Cerebellar nuclear complex (tissue), 1 donor: ENCODE measurements at regions not wholly inside any gene's neighbourhood (a gene's known extent, or its start where the extent isn't known, plus 50 kb on each side); places are given as distances from the start of the nearest gene placed in this dataset.

Experiments used
- DNase-seq, 2 experiments: peaks; one replicate each; lab custom pipeline; 2025; lab: John Stamatoyannopoulos, UW

GRCh38 chr10:128465697-128466096 lies 339.5 kb upstream of the MKI67 start:
- DNase-seq = no peak

- DNase-seq = no peak
These were observed 340.7 kb upstream of the MKI67 start for GRCh38 chr10:128466831-128467371.

DNA sequence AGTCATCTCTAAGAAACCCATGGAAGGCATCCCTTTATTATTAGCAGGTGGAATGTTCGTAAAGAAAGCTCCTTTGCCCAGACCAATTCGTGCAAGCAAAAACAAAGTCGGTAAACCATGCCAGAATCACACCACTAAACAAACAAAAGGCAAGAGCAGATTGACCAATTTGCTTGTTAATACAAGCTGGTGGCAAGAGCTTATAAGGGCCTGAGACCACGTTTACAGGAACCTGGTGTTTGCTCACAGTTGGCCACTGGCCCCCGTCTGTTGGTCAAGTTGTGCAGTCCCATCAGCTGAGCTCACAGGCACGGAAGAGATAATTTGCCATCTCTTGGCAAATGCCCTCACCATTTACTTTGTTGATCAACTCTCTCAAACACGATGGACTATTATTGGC lies 342.2 kb upstream of the MKI67 start:
- DNase-seq = no peak

GRCh38 chr10:128469515-128469914 lies 343.3 kb upstream of the MKI67 start:
- DNase-seq = no peak

- DNase-seq = no peak
These were observed 344.2 kb upstream of the MKI67 start for GRCh38 chr10:128470321-128470965.

DNA sequence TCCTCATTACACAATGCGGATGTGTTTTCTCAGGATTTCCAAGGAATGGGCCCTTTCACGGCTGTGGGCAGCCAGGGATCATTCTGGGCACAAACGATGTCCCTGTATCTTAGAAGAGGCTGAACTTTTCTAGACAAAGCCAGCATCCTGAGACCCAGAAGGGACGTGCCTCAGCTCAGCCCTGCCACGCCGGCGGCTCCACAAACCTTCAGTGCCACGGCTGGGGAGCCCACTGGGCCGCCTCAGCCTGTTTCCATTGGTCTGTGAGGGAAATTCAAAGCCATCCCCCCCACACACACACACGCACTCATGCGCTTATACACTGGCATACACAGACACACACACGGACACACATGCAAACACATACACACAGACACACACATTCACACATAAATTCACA lies 344.9 kb upstream of the MKI67 start:
- no peak for DNase-seq

GRCh38 chr10:128472196-128472595 lies 346.0 kb upstream of the MKI67 start:
- DNase-seq = no peak

DNA sequence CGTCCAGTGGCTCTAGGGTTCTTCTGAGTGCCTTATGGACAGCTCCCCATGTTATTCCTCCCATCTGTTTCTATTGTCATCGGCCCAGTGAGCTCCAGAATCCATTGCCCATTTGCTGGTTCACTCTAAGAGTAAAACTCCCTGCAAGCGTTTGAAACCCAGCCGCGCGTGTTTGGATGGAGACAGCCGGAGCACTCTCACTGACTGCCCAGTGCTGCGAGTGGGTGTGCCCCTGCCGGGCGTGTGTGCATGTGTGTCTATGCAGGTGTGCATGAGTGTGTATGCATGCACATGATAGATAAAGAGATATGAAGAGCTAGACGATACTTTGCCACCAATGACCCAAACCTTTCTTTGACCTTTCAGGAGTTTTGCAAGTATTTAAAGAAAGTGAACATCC lies 347.2 kb upstream of the MKI67 start:
- DNase-seq = no peak

GRCh38 chr10:128473911-128474310 lies 347.7 kb upstream of the MKI67 start:
- DNase-seq = no peak

DNA sequence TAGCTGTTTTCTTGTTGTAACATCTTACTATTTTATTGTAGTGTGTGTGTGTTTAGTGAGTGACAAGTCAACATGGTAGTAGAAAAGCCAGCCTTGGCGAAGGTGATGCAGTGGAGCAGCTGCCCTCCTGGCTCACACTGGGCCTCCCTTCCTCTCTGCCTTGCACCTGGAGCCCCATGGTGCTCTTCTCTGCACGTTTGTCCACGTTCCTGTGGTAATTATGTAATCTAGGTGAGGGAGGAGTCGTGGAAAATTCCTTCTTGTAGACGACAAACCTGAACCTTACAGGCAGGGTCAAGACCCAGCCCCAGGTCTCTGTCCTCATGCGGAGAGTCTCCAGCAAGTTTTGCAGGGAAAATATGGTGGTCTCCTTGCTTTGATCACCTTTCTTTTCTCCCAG lies 348.3 kb upstream of the MKI67 start:
- DNase-seq = no peak

GRCh38 chr10:128475686-128476367 lies 349.6 kb upstream of the MKI67 start:
- no peak for DNase-seq

- DNase-seq = no peak
These were observed 350.1 kb upstream of the MKI67 start for GRCh38 chr10:128476368-128476725.

- no peak for DNase-seq
These were observed 350.6 kb upstream of the MKI67 start for GRCh38 chr10:128476845-128477244.

GRCh38 chr10:128480601-128481000 lies 354.4 kb upstream of the MKI67 start:
- DNase-seq = no peak

DNA sequence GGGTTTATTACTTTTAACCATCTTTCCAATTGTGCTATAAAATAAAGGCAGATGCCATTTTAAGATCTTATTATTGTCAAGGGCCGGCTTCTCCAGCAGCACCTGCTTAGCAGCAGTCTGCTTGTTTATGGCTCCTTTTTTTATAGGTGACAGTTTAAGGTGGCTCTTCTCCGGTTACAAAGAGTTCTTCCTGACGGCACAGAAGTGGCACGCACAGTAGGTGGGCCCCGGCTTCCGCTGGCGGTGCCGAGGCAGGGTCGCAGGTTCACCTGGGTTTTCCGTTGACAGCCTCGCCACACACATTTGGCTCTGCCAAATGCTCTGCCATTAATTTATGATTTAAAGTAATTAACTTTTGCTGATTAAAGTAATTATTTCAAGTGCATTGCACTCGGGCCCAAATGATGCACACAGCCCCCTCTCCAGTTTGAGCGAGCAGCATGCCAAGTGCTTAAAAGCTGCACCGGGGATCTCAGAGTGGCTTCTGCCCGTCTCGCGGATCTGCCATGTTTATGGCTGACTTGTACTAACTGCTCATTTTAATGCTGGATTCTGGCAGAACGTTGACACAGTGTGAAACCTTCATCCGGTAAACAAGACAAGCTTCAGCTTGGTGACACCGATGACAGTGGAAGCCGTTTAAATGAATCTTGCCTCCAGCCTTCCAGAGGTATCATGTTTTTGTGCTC lies 355.1 kb upstream of the MKI67 start:
- no peak for DNase-seq

DNA sequence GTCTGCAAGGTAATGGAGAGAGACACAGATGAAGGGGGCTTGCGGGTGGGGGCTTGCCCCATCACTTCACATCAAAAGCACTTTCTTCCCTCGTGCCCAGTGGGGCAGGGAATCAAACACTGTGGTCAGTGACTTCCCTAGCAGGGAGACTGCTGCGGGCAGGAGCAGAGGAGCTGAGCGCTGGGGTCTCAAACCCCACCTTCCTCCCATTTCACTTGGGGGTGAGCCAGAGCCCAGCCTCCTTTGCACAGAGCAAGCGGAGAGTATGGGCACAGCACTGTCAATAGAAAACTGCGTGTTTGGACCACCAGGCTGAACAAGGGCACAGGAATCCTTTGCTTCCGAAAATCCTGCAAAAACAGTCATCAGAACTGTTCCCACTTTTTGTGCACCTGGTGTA lies 355.8 kb upstream of the MKI67 start:
- DNase-seq = no peak

DNA sequence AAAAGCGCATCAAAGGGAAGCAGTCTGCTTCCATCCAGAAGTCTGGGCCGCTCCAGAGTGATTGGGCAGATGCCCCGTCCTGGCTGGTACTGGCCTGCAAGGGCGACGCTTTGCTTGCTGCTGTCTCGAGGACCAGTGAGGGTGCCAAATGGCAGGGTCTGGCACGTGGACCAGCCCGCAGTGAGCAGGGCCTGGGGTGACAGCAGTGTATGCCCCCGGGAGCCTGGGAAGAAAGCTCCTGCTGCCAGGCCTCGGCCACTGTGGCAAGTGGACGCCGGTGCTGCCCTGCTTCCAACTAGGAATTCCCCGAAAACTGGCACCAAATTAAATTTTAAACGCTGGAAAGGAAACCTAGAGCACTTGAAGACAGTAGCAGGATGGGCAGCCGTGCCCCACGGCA lies 357.0 kb upstream of the MKI67 start:
- no peak for DNase-seq

GRCh38 chr10:128484041-128484440 lies 357.8 kb upstream of the MKI67 start:
- no peak for DNase-seq

- no peak for DNase-seq
These were observed 359.5 kb upstream of the MKI67 start for GRCh38 chr10:128485701-128486235.

- no peak for DNase-seq
These were observed 361.3 kb upstream of the MKI67 start for GRCh38 chr10:128487517-128487916.

- DNase-seq = no peak
These were observed 363.4 kb upstream of the MKI67 start for GRCh38 chr10:128489324-128490247.

- DNase-seq = no peak
These were observed 365.5 kb upstream of the MKI67 start for GRCh38 chr10:128491686-128492085.
